GM12892 (cell line): ENCODE measurements at regions not wholly inside any gene's neighbourhood (a gene's known extent, or its start where the extent isn't known, plus 50 kb on each side); places are given as distances from the start of the nearest gene placed in this dataset.

ENCODE experiments used
- DNase-seq: peaks from one replicate; pipeline ENCODE4 v3.0.0; 2011; ENCODE audit not compliant: insufficient read length
- FAIRE-seq: peaks from 2 replicates; lab custom pipeline; 2011; peaks lifted over from hg19 to GRCh38; lab: Jason Lieb, UNC
- POLR2A ChIP-seq: IDR thresholded peaks from 2 replicates; pipeline ENCODE4 v1.6.1; 2011; ENCODE audit warnings: low read depth, low read length, control low read depth
- POLR2AphosphoS5 ChIP-seq: IDR thresholded peaks from 2 replicates; pipeline ENCODE4 v1.6.1; 2011; ENCODE audit warnings: low read depth, low read length, control low read depth
- TAF1 ChIP-seq: IDR thresholded peaks from 2 replicates; pipeline ENCODE4 v1.6.1; 2011; ENCODE audit warnings: low read depth, mild to moderate bottlenecking, control low read depth, low read length, borderline replicate concordance

DNA sequence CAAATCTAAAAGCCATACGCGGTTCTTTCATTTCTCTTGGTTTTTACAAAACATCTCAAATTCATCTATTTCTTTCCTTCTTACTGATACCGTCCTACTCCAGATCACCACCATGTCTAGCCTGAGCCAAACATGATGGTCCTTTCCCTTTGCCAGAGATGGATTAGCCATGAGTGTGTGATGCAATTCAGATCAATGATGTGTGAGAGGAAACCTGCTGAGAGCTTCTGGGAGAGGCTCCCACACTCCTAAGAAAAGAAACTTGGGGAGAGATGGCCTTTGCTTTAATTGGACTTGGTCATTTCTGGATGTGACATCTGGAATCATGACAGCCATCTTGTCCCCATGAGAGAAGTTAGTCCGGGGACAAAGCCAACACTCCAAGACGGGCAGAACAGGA is 367.2 kb downstream of the FGFR2 start:
- DNase-seq (no peak), FAIRE-seq (no peak)
- TF ChIP-seq TAF1 (no peak), POLR2A (no peak), POLR2AphosphoS5 (no peak)

DNA sequence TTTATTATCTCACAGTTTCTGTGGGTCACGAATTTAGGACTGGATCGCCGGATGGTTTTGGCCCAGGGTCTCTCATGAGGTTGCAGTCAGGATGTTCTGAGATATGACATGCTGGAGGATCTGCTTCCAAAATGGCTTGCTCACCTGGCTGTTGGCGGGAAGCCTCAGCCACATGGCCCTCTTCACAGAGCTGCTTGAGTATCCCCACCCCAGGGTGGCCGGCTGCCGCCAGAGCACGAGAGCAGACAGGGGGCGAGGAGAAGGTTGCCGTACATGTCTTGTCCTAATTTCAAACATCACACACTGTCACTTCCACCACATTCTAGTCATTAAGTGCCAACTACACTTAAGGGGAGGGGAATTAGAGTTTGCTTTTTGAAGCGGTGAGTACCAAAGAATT is 365.8 kb downstream of the FGFR2 start:
- FAIRE-seq (no peak), DNase-seq (no peak)
- TF ChIP-seq POLR2A, result no peak
- TF ChIP-seq POLR2AphosphoS5, result no peak
- no peak for TF ChIP-seq TAF1

GRCh38 chr10:121235692-121236091 is 362.6 kb downstream of the FGFR2 start:
- FAIRE-seq (no peak), DNase-seq (no peak)
- no peak for TF ChIP-seq POLR2AphosphoS5
- no peak for TF ChIP-seq POLR2A
- TF ChIP-seq TAF1, result no peak

GRCh38 chr10:121236621-121237020 is 361.6 kb downstream of the FGFR2 start:
- FAIRE-seq, result no peak
- no peak for TF ChIP-seq POLR2AphosphoS5
- TF ChIP-seq TAF1, result no peak
- TF ChIP-seq POLR2A, result no peak

GRCh38 chr10:121237718-121238117 is 360.5 kb downstream of the FGFR2 start:
- FAIRE-seq (no peak), DNase-seq (no peak)
- TF ChIP-seq POLR2AphosphoS5, result no peak
- TF ChIP-seq POLR2A, result no peak
- no peak for TF ChIP-seq TAF1

More at GRCh38 chr10:121236621-121237020, 361.6 kb downstream of the FGFR2 start:
- DNase-seq, result no peak

GRCh38 chr10:121240011-121240410 is 358.2 kb downstream of the FGFR2 start:
- FAIRE-seq (no peak), DNase-seq (no peak)
- no peak for TF ChIP-seq TAF1
- no peak for TF ChIP-seq POLR2AphosphoS5
- no peak for TF ChIP-seq POLR2A

- TF ChIP-seq POLR2AphosphoS5, result no peak
- FAIRE-seq (no peak), DNase-seq (no peak)
Measured at GRCh38 chr10:121240556-121240955, 357.7 kb downstream of the FGFR2 start.

DNA sequence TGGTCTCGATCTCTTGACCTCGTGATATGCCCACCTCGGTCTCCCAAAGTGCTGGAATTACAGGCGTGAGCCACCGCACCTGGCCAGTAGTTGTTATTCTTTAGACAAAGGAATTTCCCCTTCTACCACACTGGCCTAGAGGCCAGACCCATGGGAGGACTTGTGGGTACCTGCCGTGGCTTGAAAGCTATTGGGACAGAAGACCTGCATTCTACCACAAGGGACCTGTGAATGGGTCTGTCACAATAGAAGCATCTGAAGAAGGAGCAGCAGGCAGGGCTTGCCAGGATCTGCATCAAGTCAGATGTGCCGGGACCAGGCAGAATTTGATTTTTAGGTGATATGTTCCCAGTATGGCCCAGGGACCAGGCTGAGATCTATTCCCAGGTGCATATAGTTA is 356.9 kb downstream of the FGFR2 start:
- TF ChIP-seq POLR2AphosphoS5, result no peak
- TF ChIP-seq TAF1, result no peak
- TF ChIP-seq POLR2A, result no peak
- DNase-seq (no peak), FAIRE-seq (no peak)

DNA sequence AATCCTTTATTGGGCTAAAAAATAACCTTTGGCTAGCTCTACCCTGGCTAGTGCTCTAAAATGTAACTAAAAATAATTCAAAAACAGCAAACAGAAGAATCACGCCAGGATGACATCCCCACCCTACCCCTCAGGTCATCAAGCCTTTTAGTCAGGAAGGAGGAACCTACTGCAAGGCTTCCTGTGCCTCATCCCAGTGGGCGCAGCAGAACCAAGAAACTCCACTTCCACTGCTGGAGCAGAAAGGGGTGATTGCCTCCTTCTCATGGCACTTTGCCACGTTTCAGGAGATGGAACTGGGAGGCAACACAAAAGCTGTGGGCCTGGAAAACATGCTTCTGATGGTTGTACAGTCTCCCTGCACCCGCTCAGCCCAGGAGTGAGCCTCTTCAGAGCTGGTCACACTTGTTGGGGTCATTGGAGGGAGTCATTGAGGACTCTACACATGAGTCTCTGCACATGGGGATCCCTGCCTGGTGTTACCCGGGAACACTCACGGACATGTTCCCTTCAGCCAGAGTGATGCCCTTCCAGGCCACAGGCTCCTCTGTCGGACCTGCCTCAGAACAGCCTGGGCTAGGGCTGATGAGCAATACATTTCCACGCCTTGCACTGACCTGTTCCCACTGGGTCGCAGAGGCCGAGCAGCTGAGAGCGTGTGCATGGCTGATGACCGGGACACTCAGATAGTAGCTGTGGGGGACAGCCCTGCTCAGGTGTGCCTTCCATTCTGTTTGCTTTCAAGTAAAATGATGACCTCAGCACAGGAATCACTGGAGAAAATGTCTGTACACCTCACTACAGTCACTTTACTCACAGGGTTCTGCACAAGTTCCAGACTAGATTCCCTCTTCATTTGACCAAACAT is 355.3 kb downstream of the FGFR2 start:
- no peak for TF ChIP-seq POLR2A
- TF ChIP-seq TAF1, result no peak
- no peak for TF ChIP-seq POLR2AphosphoS5
- DNase-seq (no peak), FAIRE-seq (no peak)

GRCh38 chr10:121243609-121244241 is 354.5 kb downstream of the FGFR2 start:
- DNase-seq (no peak), FAIRE-seq (no peak)
- TF ChIP-seq POLR2AphosphoS5, result no peak
- TF ChIP-seq POLR2A, result no peak
- no peak for TF ChIP-seq TAF1

DNA sequence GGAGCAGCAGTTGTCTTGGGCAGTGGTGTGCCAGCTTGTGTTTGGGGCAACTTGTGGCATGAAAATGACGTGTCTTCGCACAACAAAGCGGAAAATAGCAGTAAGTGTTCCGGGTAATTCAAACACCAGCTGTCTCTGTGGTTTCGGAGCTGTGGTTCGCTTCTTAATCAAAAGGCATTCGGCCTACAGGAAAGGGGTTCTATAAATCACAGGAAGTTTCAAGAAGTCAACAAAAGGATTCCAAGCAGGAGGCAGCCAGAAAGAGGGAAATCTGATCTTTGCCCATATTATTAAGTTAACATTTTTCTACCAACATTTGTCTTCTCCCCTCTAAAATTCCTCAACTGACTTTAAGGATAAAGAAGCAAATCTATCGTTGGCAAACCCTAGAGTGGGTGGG is 353.4 kb downstream of the FGFR2 start:
- no peak for TF ChIP-seq POLR2AphosphoS5
- TF ChIP-seq TAF1, result no peak
- no peak for TF ChIP-seq POLR2A
- FAIRE-seq (no peak), DNase-seq (no peak)

DNA sequence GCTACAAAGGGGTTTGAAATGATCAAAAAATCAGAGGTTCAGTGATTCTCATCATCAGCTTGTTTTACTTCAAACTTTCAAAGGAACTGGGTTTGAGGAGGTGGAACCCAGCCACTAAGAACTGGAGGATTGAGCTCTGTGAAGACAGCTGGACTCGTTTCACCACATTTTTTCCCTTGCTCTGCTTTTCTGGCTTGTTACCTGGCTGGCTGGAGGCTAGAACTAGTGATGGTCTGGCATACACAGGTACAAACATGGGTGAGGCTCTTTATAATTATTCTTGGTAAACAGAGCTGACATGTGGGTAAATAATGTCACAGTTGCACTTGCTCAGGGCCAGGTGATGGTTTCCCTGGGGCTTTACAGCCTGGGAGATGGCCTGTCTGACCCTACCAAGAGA is 352.5 kb downstream of the FGFR2 start:
- no peak for DNase-seq
- no peak for FAIRE-seq
- TF ChIP-seq POLR2AphosphoS5, result no peak
